Ishikawa (cell line): ENCODE measurements at regions not wholly inside any gene's neighbourhood (a gene's known extent, or its start where the extent isn't known, plus 50 kb on each side); places are given as distances from the start of the nearest gene placed in this dataset.

Source experiments
- CEBPB ChIP-seq: IDR thresholded peaks from 2 replicates; pipeline ENCODE4 v1.6.1; 2012
- EGR1 ChIP-seq: IDR thresholded peaks from 2 replicates; pipeline ENCODE4 v1.6.1; 2012
- EP300 ChIP-seq: IDR thresholded peaks from 2 replicates; pipeline ENCODE4 v1.6.1; 2012; ENCODE audit warnings: borderline replicate concordance
- MAX ChIP-seq: IDR thresholded peaks from 2 replicates; pipeline ENCODE4 v1.6.1; 2012
- RAD21 ChIP-seq: IDR thresholded peaks from 2 replicates; pipeline ENCODE4 v1.6.1; 2012; ENCODE audit warnings: low read depth
- REST ChIP-seq: IDR thresholded peaks from 2 replicates; pipeline ENCODE4 v1.6.1; 2012; ENCODE audit warnings: low read depth, mild to moderate bottlenecking
- TAF1 ChIP-seq: IDR thresholded peaks from 2 replicates; pipeline ENCODE4 v1.6.1; 2012; ENCODE audit warnings: low read depth, mild to moderate bottlenecking
- YY1 ChIP-seq: IDR thresholded peaks from 2 replicates; pipeline ENCODE4 v1.6.1; 2012; ENCODE audit warnings: low read depth
- ZBTB7A ChIP-seq: IDR thresholded peaks from 2 replicates; pipeline ENCODE4 v1.6.1; 2012; ENCODE audit warnings: low read depth

- TF ChIP-seq REST (no peak), EP300 (no peak), MAX (no peak), ZBTB7A (no peak), EGR1 (no peak), RAD21 (no peak), CEBPB (no peak), YY1 (no peak), TAF1 (no peak)
Observed at GRCh38 chr16:86901483-86901882, 323.1 kb downstream of the FOXL1 start.
